Epidermal melanocyte (primary cell): ENCODE measurements at regions not wholly inside any gene's neighbourhood (a gene's known extent, or its start where the extent isn't known, plus 50 kb on each side); places are given as distances from the start of the nearest gene placed in this dataset.
"Not testable (repeated sequence)": the region's sequence is repeated elsewhere in the genome, so short reads cannot be mapped to it uniquely, and the experiment has no call there.

Source experiments
- DNase-seq: peaks from one replicate; pipeline ENCODE4 v3.0.0; 2011; ENCODE audit warnings: low spot score; ENCODE audit not compliant: insufficient read length

GRCh38 chrX:74180716-74181115, 123.3 kb upstream of the ZCCHC13 start:
- DNase-seq, result no peak

DNA sequence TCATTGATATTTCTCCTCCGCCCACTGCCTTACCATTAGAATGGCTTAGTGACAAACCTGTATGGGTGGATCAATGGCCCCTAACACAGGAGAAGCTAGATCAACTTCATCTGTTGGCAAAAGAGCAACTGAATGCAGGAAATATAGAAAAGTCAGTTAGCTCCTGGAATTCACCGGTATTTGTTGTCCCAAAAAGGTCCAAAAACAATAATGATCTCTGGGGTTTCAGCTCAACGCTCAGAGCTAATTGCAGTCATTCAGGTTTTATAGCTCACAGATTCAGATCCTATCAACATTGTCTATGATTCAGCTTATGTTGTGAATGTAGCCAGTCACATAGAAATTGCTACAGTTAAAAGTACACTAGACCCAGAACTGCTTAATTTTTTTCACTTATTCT, 124.0 kb upstream of the ZCCHC13 start:
- DNase-seq, result no peak

GRCh38 chrX:74179499-74179898, 124.5 kb upstream of the ZCCHC13 start:
- DNase-seq, result no peak

DNA sequence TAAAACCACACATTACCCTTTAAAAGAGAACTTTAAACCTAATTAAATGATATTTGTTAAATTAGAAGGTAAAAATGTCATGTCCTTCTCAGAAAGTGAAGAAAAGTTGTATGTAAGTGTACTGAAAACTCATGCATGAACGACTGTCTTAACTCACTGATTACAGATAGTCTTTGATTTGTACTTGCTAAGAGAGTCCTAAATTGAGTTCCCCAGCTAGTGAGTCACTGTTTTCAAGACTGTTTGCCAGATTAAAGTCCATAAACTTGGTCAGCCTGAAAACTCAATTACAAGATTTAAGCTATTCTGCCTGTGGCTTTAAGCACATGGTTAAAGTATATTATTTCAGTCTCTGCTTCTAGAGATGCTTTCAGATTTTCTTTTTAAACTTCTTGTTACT, 124.9 kb upstream of the ZCCHC13 start:
- no peak for DNase-seq

DNA sequence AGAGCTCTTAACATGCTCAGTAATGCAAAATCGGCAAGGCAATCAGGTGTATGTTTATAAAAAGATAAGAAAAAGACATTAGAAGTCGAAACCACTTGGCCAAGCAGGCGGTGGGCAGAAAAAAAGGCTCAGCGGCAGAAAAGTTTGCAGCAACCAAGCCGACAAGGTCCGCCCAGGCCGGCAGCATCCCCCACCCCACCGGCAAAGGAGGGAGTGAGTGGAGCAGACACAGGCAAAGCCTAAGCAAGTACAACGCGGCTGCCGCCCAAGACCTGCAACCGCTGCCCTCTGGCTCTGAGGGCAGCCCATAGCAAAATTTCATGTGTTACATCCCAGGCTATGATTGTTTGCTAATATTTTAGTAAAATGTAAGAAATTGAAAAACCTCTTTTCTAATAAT, 125.4 kb upstream of the ZCCHC13 start:
- DNase-seq, result no peak

GRCh38 chrX:74171465-74171864, 132.5 kb upstream of the ZCCHC13 start:
- DNase-seq, result no peak

GRCh38 chrX:74162199-74162598, 141.8 kb upstream of the ZCCHC13 start:
- DNase-seq, result no peak

DNA sequence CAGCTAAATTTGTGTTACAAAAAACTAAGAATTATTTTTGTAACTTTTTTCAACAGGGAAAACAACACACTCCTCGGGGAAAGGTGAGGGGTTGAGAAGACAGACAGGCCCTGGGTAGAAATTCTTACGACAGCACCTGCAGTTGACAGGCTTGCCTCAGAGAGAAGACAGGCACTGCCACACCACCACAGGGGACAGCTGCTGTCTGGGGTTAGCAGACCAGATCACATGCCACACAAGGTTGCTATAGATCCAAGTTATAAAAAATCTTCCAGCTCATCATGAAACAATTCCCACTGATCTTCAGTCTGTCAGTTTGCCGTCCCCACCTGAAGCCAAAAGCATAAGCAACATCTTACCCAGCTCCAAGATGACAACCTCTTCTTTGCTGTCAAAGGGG, 143.2 kb upstream of the ZCCHC13 start:
- DNase-seq, result no peak

DNA sequence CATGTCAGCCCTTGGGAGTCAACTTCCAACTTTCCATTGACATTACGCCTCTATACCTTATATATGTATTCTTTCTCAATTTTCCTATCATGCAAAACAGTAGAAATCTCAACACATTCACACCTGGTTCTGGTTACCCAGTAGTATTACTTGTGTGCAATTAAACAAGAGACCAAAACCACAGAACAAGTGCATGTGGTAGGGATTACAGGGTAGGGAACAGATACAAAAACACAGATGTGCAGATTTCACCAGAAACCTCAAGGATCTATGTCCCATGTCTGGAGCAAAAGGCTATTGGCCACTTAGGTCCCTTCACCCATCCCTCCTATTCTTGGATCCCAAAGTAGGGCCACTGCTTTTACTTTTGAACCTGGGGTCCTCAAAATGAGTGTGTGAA, 143.6 kb upstream of the ZCCHC13 start:
- no peak for DNase-seq

DNA sequence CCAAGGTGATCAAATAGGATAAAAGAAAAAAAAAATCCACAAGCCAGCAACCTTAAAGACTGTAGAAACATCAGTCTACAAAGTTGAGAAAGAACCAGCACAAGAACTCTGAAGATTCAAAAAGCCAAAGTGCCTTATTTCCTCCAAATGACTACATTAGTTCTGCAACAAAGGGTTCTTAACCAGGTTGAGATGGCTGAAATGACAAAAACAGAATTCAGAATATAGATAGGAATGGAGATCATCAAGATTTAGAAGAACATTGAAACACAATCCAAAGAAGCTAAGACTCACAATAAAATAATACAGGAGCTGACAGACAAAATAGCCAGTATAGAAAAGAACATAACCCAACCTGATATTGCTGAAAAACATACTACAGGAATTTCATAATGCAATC, 156.5 kb upstream of the ZCCHC13 start:
- no peak for DNase-seq

GRCh38 chrX:74138943-74139342, 165.0 kb upstream of the ZCCHC13 start:
- no peak for DNase-seq

DNA sequence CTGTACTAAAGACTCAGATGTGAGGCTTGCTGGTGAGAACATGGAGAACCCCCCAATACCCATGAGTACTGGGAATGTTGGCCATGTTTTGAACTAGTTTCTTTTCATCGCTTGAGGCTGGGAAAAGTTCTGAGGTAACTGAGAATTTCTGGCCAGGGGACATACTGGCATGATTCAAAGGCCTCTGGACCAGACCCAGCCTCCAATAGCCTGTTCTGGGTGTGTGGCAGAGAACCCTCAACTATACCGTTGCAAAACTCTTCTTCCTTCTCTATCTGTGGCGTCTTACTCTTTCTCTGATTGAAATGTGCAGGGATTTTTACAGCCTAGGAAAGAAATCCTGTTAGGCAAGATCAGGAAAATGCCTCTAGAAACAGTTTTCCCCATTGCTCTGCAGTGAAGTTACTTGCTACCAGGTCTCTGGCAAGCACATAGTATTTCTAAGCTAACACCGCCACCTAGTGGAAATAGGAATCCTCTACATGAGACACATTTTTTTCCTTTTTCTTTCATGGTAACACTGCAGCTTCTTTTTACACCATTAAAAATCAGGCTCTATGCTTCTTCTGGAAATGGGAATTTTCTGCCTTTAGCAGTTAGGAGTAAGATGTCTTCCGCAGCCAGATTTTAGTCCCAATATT, 170.7 kb upstream of the ZCCHC13 start:
- peak; percentile 55 for DNase-seq

- no peak for DNase-seq
Observed at GRCh38 chrX:74132280-74132679, 171.7 kb upstream of the ZCCHC13 start.

GRCh38 chrX:74119016-74119910, 184.7 kb upstream of the ZCCHC13 start:
- DNase-seq, result no peak

GRCh38 chrX:74117962-74118902, 185.7 kb upstream of the ZCCHC13 start:
- no peak for DNase-seq

DNA sequence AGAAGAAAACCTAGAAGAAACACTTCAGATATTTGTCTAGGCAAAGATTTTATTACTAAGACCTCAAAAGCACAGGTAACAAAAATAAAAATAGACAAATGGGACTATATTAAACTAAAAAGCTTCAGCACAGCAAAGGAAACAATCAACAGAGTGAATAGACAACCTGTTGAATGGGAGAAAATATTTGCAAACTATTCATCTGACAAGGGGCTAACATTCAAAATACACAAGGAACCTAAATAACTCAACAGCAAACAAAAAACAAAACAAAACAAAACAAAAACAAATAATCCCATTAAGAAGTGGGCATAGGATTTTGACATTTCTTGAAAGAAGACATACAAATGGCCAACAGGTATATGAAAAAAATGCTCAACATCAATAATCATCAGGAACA, 192.7 kb upstream of the ZCCHC13 start:
- DNase-seq, result no peak

DNA sequence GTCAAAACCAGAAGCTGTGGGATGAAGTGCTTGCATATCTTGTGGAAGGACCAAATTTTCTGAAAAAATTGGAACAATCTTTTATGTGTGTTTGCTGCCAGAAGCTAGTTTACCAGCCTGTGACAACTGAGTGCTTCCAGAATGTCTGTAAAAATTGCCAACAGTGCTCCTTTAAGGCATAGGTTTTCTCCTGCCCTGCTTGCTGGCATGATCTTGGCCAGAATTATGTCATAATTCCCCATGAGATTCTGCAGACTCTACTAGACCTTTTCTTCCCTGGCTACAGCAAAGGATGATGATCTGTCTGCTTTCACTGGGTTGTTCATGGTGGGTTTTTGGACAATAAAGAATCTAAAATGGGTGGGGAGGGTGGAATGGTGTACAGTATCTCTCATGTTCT, 196.3 kb upstream of the ZCCHC13 start:
- DNase-seq, result no peak

GRCh38 chrX:74104356-74105015, 199.5 kb upstream of the ZCCHC13 start:
- DNase-seq, result no peak

DNA sequence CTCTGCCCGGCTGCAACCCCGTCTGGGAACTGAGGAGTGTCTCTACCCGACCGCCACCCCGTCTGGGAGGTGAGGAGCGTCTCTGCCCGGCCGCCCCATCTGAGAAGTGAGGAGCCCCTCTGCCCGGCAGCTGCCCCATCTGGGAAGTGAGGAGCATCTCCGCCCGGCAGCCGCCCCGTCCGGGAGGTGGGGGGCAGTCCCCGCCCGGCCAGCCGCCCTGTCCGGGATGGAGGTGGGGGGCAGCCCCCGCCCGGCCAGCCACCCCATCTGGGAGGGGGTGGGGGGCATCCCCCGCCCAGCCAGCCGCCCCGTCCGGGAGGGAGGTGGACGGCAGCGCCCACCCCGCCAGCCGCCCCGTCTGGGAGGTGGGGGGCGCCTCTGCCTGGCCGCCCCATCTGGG, 205.6 kb upstream of the ZCCHC13 start:
- DNase-seq, result not testable (repeated sequence)

DNA sequence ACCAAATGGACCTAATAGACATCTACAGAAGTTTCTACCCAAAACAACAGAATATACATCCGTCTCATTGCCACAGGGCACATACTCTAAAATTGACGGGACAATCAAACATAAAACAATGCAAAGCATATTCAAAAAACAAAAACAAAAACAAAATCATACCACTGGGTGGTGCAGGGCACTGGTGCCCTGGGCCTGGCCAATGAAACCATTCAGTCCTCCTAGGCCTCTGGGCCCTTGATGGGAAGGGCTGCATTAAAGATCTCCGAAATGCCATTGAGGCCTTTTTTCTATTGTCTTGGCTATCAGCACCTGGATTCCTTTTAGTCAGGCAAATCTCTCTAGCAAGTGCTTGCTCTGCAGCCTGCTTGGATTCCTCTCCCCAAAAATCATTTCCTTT, 213.9 kb upstream of the ZCCHC13 start:
- DNase-seq, result no peak

DNA sequence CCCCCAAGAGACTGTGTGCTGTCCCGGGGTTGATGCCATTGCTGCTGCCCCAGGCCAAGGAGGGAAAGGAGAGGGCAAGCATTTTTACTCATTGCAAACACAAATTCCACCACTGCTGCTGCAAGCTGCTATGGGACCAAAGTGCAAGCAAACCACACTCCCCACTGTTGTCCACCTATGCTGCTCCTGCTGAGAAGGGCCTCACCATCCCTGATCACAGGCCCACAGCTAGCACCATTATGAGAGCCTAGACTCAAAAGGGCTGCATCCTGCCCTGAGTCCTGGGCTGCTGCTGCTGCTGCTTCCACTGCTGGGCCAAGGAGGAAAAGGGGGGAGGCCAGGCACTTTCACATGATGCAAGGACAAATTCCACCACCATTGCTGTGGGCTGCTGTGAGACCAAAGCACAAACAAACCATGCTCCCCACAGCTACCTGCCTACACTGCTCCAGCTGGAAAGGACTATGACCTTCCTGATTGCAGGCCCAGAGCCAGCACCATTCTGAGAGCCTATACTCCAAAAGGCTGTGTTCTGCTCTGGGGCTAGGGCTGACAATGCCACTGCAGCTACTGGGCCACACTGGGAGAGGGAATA, 218.2 kb upstream of the ZCCHC13 start:
- no peak for DNase-seq
